Lower lobe of right lung (tissue), 2 donors: ENCODE measurements at regions not wholly inside any gene's neighbourhood (a gene's known extent, or its start where the extent isn't known, plus 50 kb on each side); places are given as distances from the start of the nearest gene placed in this dataset.

ENCODE experiments used
- ATAC-seq, 2 donors: fragments of 200-7000 bp; cut with Tn5 transposase; one replicate each; pipeline ENCODE4 v1.9.1; 2020 to 2022; ENCODE audit warnings: mild to moderate bottlenecking in 2 of 2, moderate library complexity in 2 of 2
- DNase-seq: peaks from one replicate; pipeline ENCODE4 v3.0.0-alpha.2; 2020
- H3K27ac ChIP-seq: fragments of 200-600 bp; one replicate; pipeline ENCODE4 v1.8.0; 2022
- H3K27me3 ChIP-seq: fragments of 200-600 bp; one replicate; pipeline ENCODE4 v1.8.0; 2022; ENCODE audit warnings: low read depth
- H3K36me3 ChIP-seq: fragments of 200-600 bp; one replicate; pipeline ENCODE4 v1.8.0; 2022; ENCODE audit warnings: mild to moderate bottlenecking
- H3K4me1 ChIP-seq: fragments of 200-600 bp; one replicate; pipeline ENCODE4 v1.8.0; 2022
- H3K4me3 ChIP-seq: fragments of 200-600 bp; one replicate; pipeline ENCODE4 v1.8.0; 2022; ENCODE audit warnings: mild to moderate bottlenecking
- H3K9me3 ChIP-seq: fragments of 200-600 bp; one replicate; pipeline ENCODE4 v1.8.0; 2022
- CTCF ChIP-seq: fragments of 200-600 bp; IDR thresholded peaks from one replicate; pipeline ENCODE4 v1.8.0; 2022; ENCODE audit warnings: antibody characterized with exemption, mild to moderate bottlenecking
- intact Hi-C: fragments of 100-400 bp; cut with DNase I; formaldehyde crosslinking; loops from one replicate; pipeline ENCODE4 v1.11.0; 2022
- donor health status: DM: no; HTN: yes; CAD: no; lungs with severe emphysema.

GRCh38 chr16:5826332-5826731 lies 728.7 kb upstream of the EEF2KMT start:
- ATAC-seq, result no peak
- Histone ChIP-seq H3K4me3 (no peak overlapping the region), H3K27ac (no peak overlapping the region), H3K27me3 (no peaks in the 10 kb centered on the region), H3K4me1 (no peaks in the 10 kb centered on the region), H3K36me3 (no peaks in the 10 kb centered on the region), H3K9me3 (no peaks in the 10 kb centered on the region)
- TF ChIP-seq CTCF, result no peak
- DNase-seq, result no peak
- intact Hi-C loops, result no loop called here

- DNase-seq, result no peak
- no peak for ATAC-seq
- intact Hi-C loops, result no loop called here
- Histone ChIP-seq H3K9me3 (no peaks in the 10 kb centered on the region), H3K27ac (no peak overlapping the region), H3K4me3 (no peak overlapping the region), H3K4me1 (no peaks in the 10 kb centered on the region), H3K27me3 (no peaks in the 10 kb centered on the region), H3K36me3 (no peaks in the 10 kb centered on the region)
- no peak for TF ChIP-seq CTCF
These were observed 722.9 kb upstream of the EEF2KMT start for GRCh38 chr16:5820472-5820871.

DNA sequence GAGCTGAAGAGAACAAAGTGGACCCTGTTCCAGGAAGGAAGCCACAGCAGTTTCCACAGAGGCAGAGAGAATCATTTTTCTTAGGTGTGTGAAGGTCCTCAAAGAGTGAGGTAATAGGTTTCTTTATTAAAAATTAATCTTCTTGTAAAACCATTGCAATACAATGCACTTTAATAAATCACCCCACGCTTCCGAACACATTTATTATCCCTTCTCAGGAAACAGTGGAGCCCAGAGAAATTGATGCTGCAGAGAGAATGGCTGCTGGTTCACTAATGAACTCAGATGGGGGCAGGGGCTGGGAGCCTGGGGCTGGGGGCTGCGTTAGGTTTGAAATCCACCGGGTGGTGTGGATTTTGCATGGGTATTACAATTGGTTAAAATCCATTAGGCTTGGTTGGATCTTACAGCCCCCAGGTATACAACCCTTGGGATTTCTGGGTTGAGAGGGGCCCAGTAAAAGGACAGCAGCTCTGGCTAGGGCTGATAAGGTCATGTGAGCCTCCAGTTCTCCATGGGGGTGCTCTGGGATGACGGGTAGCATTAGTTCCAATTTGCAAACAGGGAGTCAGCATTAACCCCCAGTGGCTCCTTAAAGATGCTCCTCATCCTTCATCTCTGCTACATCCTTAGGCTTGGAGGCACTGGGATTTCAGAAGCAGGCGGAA lies 718.1 kb upstream of the EEF2KMT start:
- ATAC-seq (no peak), DNase-seq (no peak)
- intact Hi-C loops, result no loop called here
- TF ChIP-seq CTCF, result no peak
- H3K4me1 ChIP-seq, result no peaks in the 10 kb centered on the region
- no peaks in the 10 kb centered on the region for H3K27me3 ChIP-seq
- no peak overlapping the region for H3K27ac ChIP-seq
- H3K36me3 ChIP-seq, result no peaks in the 10 kb centered on the region
- H3K9me3 ChIP-seq, result no peaks in the 10 kb centered on the region
- no peak overlapping the region for H3K4me3 ChIP-seq

GRCh38 chr16:5801396-5801795 lies 703.8 kb upstream of the EEF2KMT start:
- no peak for TF ChIP-seq CTCF
- H3K4me1 ChIP-seq, result no peaks in the 10 kb centered on the region
- no peaks in the 10 kb centered on the region for H3K9me3 ChIP-seq
- intact Hi-C loops, result no loop called here
- ATAC-seq (no peak), DNase-seq (no peak)
- H3K4me3 ChIP-seq, result no peak overlapping the region
- no peak overlapping the region for H3K27ac ChIP-seq
- H3K36me3 ChIP-seq, result no peaks in the 10 kb centered on the region
- H3K27me3 ChIP-seq, result no peaks in the 10 kb centered on the region

DNA sequence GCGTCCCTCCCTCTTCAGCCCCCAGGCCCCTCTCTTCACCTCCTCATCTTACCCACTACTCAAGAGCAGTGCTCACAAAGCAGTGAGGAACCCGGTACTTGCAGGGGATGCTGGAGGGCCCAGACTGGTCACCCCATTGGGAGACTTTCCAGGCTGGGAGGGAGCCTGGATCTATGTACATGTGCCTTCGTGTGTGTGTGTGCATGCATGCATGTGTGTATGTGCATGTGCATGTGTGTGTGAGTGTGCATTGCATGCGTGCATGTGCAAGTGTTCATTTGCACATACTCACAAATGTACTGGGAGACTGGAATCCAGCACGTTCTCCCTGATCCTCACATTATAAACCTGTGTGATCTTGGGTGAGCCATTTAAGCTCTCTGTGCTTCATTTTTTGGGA lies 696.0 kb upstream of the EEF2KMT start:
- ATAC-seq, result no peak
- TF ChIP-seq CTCF, result no peak
- no peaks in the 10 kb centered on the region for H3K4me1 ChIP-seq
- H3K9me3 ChIP-seq, result no peaks in the 10 kb centered on the region
- H3K27ac ChIP-seq, result no peak overlapping the region
- no peak for DNase-seq
- H3K36me3 ChIP-seq, result no peaks in the 10 kb centered on the region
- no peak overlapping the region for H3K4me3 ChIP-seq
- intact Hi-C loops, result no loop called here
- no peaks in the 10 kb centered on the region for H3K27me3 ChIP-seq
